IMR-90 (cell line): ENCODE measurements at regions not wholly inside any gene's neighbourhood (a gene's known extent, or its start where the extent isn't known, plus 50 kb on each side); places are given as distances from the start of the nearest gene placed in this dataset.

Experiments
- BHLHE40 ChIP-seq: fragments of 150-350 bp; IDR thresholded peaks from 2 replicates; pipeline ENCODE4 v1.6.1; 2016; ENCODE audit warnings: mild to moderate bottlenecking, low read depth, low read length
- CHD1 ChIP-seq: IDR thresholded peaks from 2 replicates; pipeline ENCODE4 v1.6.1; 2012; ENCODE audit warnings: low read depth, low read length, improper control_type of control experiment
- CTCF ChIP-seq: conservative IDR thresholded peaks from 2 replicates; pipeline ENCODE4 v1.5.1; 2012; ENCODE audit warnings: mild to moderate bottlenecking, low read depth, low read length, improper control_type of control experiment
- MAFK ChIP-seq: IDR thresholded peaks from 2 replicates; pipeline ENCODE4 v1.6.1; 2012; ENCODE audit warnings: low read depth, low read length, improper control_type of control experiment
- POLR2A ChIP-seq: IDR thresholded peaks from 2 replicates; pipeline ENCODE4 v1.6.1; 2012; ENCODE audit warnings: mild to moderate bottlenecking, low read depth, low read length

GRCh38 chr6:56775498-56776166, 132.9 kb upstream of the DST start:
- no peak for TF ChIP-seq CHD1
- TF ChIP-seq BHLHE40, result no peak
- TF ChIP-seq CTCF, result no peak
- TF ChIP-seq POLR2A, result no peak
- TF ChIP-seq MAFK, result no peak
